K562 (cell line): ENCODE measurements at regions not wholly inside any gene's neighbourhood (a gene's known extent, or its start where the extent isn't known, plus 50 kb on each side); places are given as distances from the start of the nearest gene placed in this dataset.

Source experiments
- ATAC-seq: fragments of 200-7000 bp; cut with Tn5 transposase; 3 replicates; pipeline ENCODE4 v1.9.1; 2020; ENCODE audit warnings: moderate library complexity
- BruUV-seq: library from RNA; stranded (reverse); fragments of 400-500 nt; replicated peaks from 2 replicates; lab custom pipeline; 2021; lab: Mats Ljungman, UMichigan
- CTCF ChIA-PET: fragments of 300-600 bp; formaldehyde crosslinking; extraction: SDS; loops from one replicate; lab custom pipeline; 2021; ENCODE audit warnings: low intra/inter-chr PET ratio; lab: Yijun Ruan, JAX
- POLR2A ChIA-PET: fragments of 300-600, 350-650 bp; sonication (Branson Sonifier 250); formaldehyde crosslinking; extraction: SDS; loops from one replicate; lab custom pipeline; 2021; ENCODE audit warnings: antibody characterized with exemption, inconsistent platforms; lab: Yijun Ruan, JAX
- DNase-seq, 4 experiments: peaks; one replicate each; pipeline versions ENCODE4 v3.0.0 to v3.0.0-alpha.2; 2011 to 2018; ENCODE audit warnings: low spot score in 3 of 4, mixed read lengths in 3 of 4; ENCODE audit errors: extremely low read depth in 1 of 4
- FAIRE-seq: peaks from 2 replicates; lab custom pipeline; 2011; peaks lifted over from hg19 to GRCh38; lab: Jason Lieb, UNC
- H2AFZ ChIP-seq: 2 replicates; pipeline ENCODE4 v1.6.0; 2011; ENCODE audit warnings: low read depth, low read length, control low read depth, inconsistent platforms
- H3K27ac ChIP-seq: fragments of 200-600 bp; 3 replicates; pipeline ENCODE4 v1.8.0; 2011; ENCODE audit warnings: low read depth, mild to moderate bottlenecking, control low read depth, inconsistent platforms, low read length, moderate library complexity, mixed read lengths; ENCODE audit errors: extremely low read depth
- H3K27me3 ChIP-seq, 2 experiments: fragments of 300-600 bp in 1 of 2; 2 replicates in 1 of 2; 3 replicates in 1 of 2; pipeline versions ENCODE4 v1.6.0 to v1.8.0; 2011; ENCODE audit warnings: inconsistent platforms in 2 of 2, low read length in 2 of 2, mild to moderate bottlenecking in 1 of 2, mixed read lengths in 1 of 2, moderate library complexity in 1 of 2; ENCODE audit not compliant: control insufficient read depth in 2 of 2, insufficient read depth in 2 of 2
- H3K36me3 ChIP-seq: fragments of 300-600 bp; 3 replicates; pipeline ENCODE4 v1.8.0; 2011; ENCODE audit warnings: mild to moderate bottlenecking, low read length, inconsistent platforms; ENCODE audit not compliant: control insufficient read depth, insufficient read depth
- H3K4me1 ChIP-seq, 2 experiments: fragments of 200-600 bp in 1 of 2; replicated peaks in 1 of 2; 2 replicates in 1 of 2; 3 replicates in 1 of 2; pipeline versions ENCODE4 v1.5.1 to v1.8.0; 2011; ENCODE audit warnings: inconsistent platforms in 2 of 2, low read length in 2 of 2, mild to moderate bottlenecking in 1 of 2, mixed read lengths in 1 of 2, moderate library complexity in 1 of 2; ENCODE audit not compliant: control insufficient read depth in 2 of 2, insufficient read depth in 2 of 2
- H3K4me2 ChIP-seq: 2 replicates; pipeline ENCODE4 v1.6.1; 2011; ENCODE audit warnings: low read length, control low read depth, inconsistent platforms, mixed read lengths; ENCODE audit not compliant: insufficient read depth
- H3K4me3 ChIP-seq: fragments of 200-600 bp; sonication (generic), shearing (Covaris generic); 2 replicates; pipeline ENCODE4 v1.5.1; 2016; ENCODE audit warnings: control low read depth, inconsistent platforms
- H3K79me2 ChIP-seq: fragments of 200-600 bp; 3 replicates; pipeline ENCODE4 v1.8.0; 2011; ENCODE audit warnings: low read length, inconsistent platforms; ENCODE audit not compliant: control insufficient read depth, insufficient read depth
- H3K9ac ChIP-seq, 2 experiments: 2 replicates each; pipeline versions ENCODE4 v1.6.0 to v1.6.1; 2011; ENCODE audit warnings: low read depth in 2 of 2, low read length in 2 of 2, control low read depth in 1 of 2, inconsistent platforms in 1 of 2, mild to moderate bottlenecking in 1 of 2, mixed read lengths in 1 of 2; ENCODE audit not compliant: insufficient read depth in 1 of 2
- H3K9me1 ChIP-seq: one replicate; pipeline ENCODE4 v1.6.0; 2011; ENCODE audit warnings: inconsistent platforms, mild to moderate bottlenecking, low read length, moderate library complexity; ENCODE audit not compliant: control insufficient read depth, insufficient read depth
- H3K9me3 ChIP-seq: replicated peaks from 2 replicates; pipeline ENCODE4 v1.5.1; 2011; ENCODE audit warnings: low read depth, low read length, inconsistent platforms; ENCODE audit not compliant: control insufficient read depth, insufficient read depth
- H4K20me1 ChIP-seq: replicated peaks from 2 replicates; pipeline ENCODE4 v1.6.1; 2011; ENCODE audit warnings: low read length, inconsistent platforms, mixed read lengths; ENCODE audit not compliant: control insufficient read depth, insufficient read depth
- BCOR ChIP-seq: fragments of 450-650 bp; IDR thresholded peaks from 2 replicates; pipeline ENCODE4 v1.6.1; 2016
- BRD4 ChIP-seq: fragments of 200-600 bp; sonication (generic); IDR thresholded peaks from 2 replicates; pipeline ENCODE4 v1.6.1; 2017; ENCODE audit warnings: inconsistent platforms
- DMBX1 ChIP-seq: fragments of 250-450 bp; sonication (Bioruptor Pico); IDR thresholded peaks from 2 replicates; pipeline ENCODE4 v1.8.0; 2022; ENCODE audit warnings: inconsistent platforms, mild to moderate bottlenecking, moderate library complexity, borderline replicate concordance
- KLF16 ChIP-seq: IDR thresholded peaks from 2 replicates; pipeline ENCODE4 v1.6.1; 2016; ENCODE audit warnings: antibody characterized with exemption
- MEF2A ChIP-seq: IDR thresholded peaks from 2 replicates; pipeline ENCODE4 v1.6.1; 2011; ENCODE audit warnings: low read depth, mild to moderate bottlenecking, low read length, moderate library complexity; ENCODE audit not compliant: control insufficient read depth
- PHF20 ChIP-seq: fragments of 450-650 bp; IDR thresholded peaks from 2 replicates; pipeline ENCODE4 v1.6.1; 2018; ENCODE audit not compliant: partially characterized antibody
- RB1 ChIP-seq: fragments of 450-650 bp; IDR thresholded peaks from 2 replicates; pipeline ENCODE4 v1.6.1; 2017; ENCODE audit warnings: low read depth, mild to moderate bottlenecking
- TCF3 ChIP-seq: sonication (generic); formaldehyde crosslinking; IDR thresholded peaks from 2 replicates; pipeline ENCODE4 v1.4.0; 2020; ENCODE audit warnings: mild to moderate bottlenecking, missing genetic modification reagents
- ZFX ChIP-seq: sonication (generic); formaldehyde crosslinking; IDR thresholded peaks from 2 replicates; pipeline ENCODE4 v1.8.0; 2022; ENCODE audit warnings: mild to moderate bottlenecking, missing genetic modification reagents, moderate library complexity
- ZKSCAN8 ChIP-seq: fragments of 200-800 bp; sonication (Bioruptor generic); IDR thresholded peaks from 2 replicates; pipeline ENCODE4 v1.6.1; 2016; ENCODE audit warnings: missing genetic modification characterization, missing compliant biosample characterization
- ZNF780A ChIP-seq: fragments of 250-450 bp; sonication (Bioruptor Pico); IDR thresholded peaks from 2 replicates; pipeline ENCODE4 v1.5.0; 2021; ENCODE audit warnings: mild to moderate bottlenecking
- WGBS: fragments of 100-300 bp; shearing (Covaris generic); methylation state at CpG from one replicate; pipeline ENCODE4 v1.1.6; 2016; ENCODE audit warnings: low coverage, mixed read lengths; ENCODE audit not compliant: insufficient coverage; ENCODE audit errors: missing lambda C conversion rate; 5-methylcytosine and 5-hydroxymethylcytosine counted together
- in situ Hi-C: fragments of 300-500 bp; cut with MboI; formaldehyde crosslinking; loops from 4 replicates; pipeline ENCODE4 v1.15.0; 2018; ENCODE audit warnings: inconsistent platforms, mixed read lengths
- intact Hi-C: fragments of 100-400 bp; cut with micrococcal nuclease; formaldehyde crosslinking; loops from 2 replicates; pipeline ENCODE4 v1.14.2; 2022
- TF ChIP-seq, protein P1 (sequence below): fragments of 450-650 bp; IDR thresholded peaks from 2 replicates; pipeline ENCODE4 v1.6.1; 2018; ENCODE audit not compliant: partially characterized antibody
- TF ChIP-seq, protein P2 (sequence below): sonication (generic); formaldehyde crosslinking; IDR thresholded peaks from 2 replicates; pipeline ENCODE4 v1.8.0; 2023; ENCODE audit warnings: mild to moderate bottlenecking, missing genetic modification reagents

DNA sequence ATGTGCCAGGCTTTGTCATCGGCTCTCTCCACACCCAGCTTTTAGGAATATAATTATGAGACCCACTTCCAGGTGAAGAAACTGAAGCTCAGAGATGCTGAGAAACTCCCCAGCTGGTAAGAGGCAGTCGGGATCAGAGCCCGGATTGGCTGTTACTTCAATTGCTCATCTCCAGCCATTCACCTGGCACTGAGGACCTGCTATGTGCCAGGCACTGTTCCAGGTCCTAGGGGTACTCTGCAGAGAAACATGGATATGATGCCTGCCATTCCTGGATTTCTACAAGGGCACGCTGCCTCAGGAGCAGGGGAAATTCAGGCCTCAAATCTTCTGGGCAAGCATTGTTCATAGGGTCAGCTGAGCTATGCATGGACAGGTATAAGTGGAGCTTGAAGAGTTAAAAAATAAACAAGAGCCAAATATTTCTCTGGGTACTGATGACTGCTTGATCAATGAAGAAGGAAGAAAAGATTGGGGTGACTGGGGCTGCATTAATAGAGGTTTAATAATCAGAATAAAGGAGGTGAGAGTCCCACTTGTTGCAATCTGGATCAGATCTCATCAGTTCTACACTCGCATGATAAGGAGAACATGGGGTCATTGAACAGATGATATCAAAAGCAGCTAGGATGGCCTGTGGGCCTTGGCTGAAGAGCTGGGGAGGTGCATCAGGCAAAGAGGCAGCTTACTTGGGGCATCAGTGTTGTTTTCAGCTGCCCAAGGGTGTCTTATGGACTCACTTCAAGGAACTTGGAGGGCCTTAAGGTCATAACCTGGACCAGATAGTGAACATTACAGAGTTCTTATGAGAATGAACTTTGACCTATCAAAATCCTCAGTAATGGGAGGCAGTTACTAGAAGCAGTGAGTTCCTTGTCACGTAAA, 80.9 kb upstream of the TOX2 start:
- DNase-seq: no peak
- H3K9me3 ChIP-seq: no peaks in the 10 kb centered on the region
- no peaks in the 10 kb centered on the region for H3K36me3 ChIP-seq
- H3K9me1 ChIP-seq: no peaks in the 10 kb centered on the region
- no TSS peak for BruUV-seq
- ATAC-seq: no peak
- no peak for FAIRE-seq
- H3K79me2 ChIP-seq: no peaks in the 10 kb centered on the region
- H3K27ac ChIP-seq: no peak overlapping the region
- no peaks in the 10 kb centered on the region for H3K4me1 ChIP-seq
- no peak overlapping the region for H2AFZ ChIP-seq
- H3K4me3 ChIP-seq: no peak overlapping the region
- no peaks in the 10 kb centered on the region for H4K20me1 ChIP-seq
- WGBS: 0% methylated on average over 6 of the region's 6 CpGs
- ChIA-PET CTCF (no interaction called here), POLR2A (no interaction called here)
- intact Hi-C loops (no loop called here), in situ Hi-C loops (no loop called here)
- no peak overlapping the region for H3K4me2 ChIP-seq
- H3K27me3 ChIP-seq: peaks cover 4 to 28% of the 10 kb centered on the region in 2 experiments
- H3K9ac ChIP-seq: no peak overlapping the region
- TF ChIP-seq DMBX1 (CRISPR knock-in tag): no peak
- no peak for TF ChIP-seq ZFX
- TF ChIP-seq MEF2A: no peak
- TF ChIP-seq TCF3 (CRISPR knock-in tag): no peak
- no peak for TF ChIP-seq PHF20
- TF ChIP-seq, protein P1, sequence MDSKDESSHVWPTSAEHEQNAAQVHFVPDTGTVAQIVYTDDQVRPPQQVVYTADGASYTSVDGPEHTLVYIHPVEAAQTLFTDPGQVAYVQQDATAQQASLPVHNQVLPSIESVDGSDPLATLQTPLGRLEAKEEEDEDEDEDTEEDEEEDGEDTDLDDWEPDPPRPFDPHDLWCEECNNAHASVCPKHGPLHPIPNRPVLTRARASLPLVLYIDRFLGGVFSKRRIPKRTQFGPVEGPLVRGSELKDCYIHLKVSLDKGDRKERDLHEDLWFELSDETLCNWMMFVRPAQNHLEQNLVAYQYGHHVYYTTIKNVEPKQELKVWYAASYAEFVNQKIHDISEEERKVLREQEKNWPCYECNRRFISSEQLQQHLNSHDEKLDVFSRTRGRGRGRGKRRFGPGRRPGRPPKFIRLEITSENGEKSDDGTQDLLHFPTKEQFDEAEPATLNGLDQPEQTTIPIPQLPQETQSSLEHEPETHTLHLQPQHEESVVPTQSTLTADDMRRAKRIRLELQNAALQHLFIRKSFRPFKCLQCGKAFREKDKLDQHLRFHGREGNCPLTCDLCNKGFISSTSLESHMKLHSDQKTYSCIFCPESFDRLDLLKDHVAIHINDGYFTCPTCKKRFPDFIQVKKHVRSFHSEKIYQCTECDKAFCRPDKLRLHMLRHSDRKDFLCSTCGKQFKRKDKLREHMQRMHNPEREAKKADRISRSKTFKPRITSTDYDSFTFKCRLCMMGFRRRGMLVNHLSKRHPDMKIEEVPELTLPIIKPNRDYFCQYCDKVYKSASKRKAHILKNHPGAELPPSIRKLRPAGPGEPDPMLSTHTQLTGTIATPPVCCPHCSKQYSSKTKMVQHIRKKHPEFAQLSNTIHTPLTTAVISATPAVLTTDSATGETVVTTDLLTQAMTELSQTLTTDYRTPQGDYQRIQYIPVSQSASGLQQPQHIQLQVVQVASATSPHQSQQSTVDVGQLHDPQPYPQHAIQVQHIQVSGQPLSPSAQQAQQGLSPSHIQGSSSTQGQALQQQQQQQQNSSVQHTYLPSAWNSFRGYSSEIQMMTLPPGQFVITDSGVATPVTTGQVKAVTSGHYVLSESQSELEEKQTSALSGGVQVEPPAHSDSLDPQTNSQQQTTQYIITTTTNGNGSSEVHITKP: no peak
- no peak for TF ChIP-seq BRD4
- TF ChIP-seq RB1: no peak
- no peak for TF ChIP-seq ZNF780A (CRISPR knock-in tag)
- TF ChIP-seq, protein P2, sequence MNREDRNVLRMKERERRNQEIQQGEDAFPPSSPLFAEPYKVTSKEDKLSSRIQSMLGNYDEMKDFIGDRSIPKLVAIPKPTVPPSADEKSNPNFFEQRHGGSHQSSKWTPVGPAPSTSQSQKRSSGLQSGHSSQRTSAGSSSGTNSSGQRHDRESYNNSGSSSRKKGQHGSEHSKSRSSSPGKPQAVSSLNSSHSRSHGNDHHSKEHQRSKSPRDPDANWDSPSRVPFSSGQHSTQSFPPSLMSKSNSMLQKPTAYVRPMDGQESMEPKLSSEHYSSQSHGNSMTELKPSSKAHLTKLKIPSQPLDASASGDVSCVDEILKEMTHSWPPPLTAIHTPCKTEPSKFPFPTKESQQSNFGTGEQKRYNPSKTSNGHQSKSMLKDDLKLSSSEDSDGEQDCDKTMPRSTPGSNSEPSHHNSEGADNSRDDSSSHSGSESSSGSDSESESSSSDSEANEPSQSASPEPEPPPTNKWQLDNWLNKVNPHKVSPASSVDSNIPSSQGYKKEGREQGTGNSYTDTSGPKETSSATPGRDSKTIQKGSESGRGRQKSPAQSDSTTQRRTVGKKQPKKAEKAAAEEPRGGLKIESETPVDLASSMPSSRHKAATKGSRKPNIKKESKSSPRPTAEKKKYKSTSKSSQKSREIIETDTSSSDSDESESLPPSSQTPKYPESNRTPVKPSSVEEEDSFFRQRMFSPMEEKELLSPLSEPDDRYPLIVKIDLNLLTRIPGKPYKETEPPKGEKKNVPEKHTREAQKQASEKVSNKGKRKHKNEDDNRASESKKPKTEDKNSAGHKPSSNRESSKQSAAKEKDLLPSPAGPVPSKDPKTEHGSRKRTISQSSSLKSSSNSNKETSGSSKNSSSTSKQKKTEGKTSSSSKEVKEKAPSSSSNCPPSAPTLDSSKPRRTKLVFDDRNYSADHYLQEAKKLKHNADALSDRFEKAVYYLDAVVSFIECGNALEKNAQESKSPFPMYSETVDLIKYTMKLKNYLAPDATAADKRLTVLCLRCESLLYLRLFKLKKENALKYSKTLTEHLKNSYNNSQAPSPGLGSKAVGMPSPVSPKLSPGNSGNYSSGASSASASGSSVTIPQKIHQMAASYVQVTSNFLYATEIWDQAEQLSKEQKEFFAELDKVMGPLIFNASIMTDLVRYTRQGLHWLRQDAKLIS (CRISPR knock-in tag): no peak
- TF ChIP-seq KLF16: no peak
- no peak for TF ChIP-seq BCOR
- no peak for TF ChIP-seq ZKSCAN8 (CRISPR knock-in tag)
